Activated CD8-positive, alpha-beta T cell treated with anti-CD3 and anti-CD28 coated beads for 36 hours (primary cell): ENCODE measurements at regions not wholly inside any gene's neighbourhood (a gene's known extent, or its start where the extent isn't known, plus 50 kb on each side); places are given as distances from the start of the nearest gene placed in this dataset.

Experiments
- ATAC-seq: fragments of 200-7000 bp; cut with Tn5 transposase; one replicate; pipeline ENCODE4 v1.10.0; 2021; ENCODE audit warnings: mild to moderate bottlenecking, moderate library complexity
- CTCF ChIA-PET: fragments of 350-600 bp; sonication (Branson Sonifier 250); formaldehyde crosslinking; loops from one replicate; lab custom pipeline; 2021; ENCODE audit warnings: antibody characterized with exemption; lab: Charles Lee
- POLR2A ChIA-PET: fragments of 350-600 bp; sonication (Branson Sonifier 250); formaldehyde crosslinking; loops from one replicate; lab custom pipeline; 2021; ENCODE audit warnings: antibody characterized with exemption; lab: Charles Lee
- DNase-seq: peaks from one replicate; pipeline ENCODE4 v3.0.0-alpha.2; 2020
- H3K27ac Mint-ChIP-seq: one replicate; pipeline ENCODE4 v1.8.0; 2021; ENCODE audit warnings: mild to moderate bottlenecking, mixed read lengths
- H3K27me3 Mint-ChIP-seq: one replicate; pipeline ENCODE4 v1.8.0; 2021; ENCODE audit warnings: mixed read lengths
- H3K36me3 Mint-ChIP-seq: one replicate; pipeline ENCODE4 v1.8.0; 2021; ENCODE audit warnings: low read depth, mixed read lengths
- H3K4me1 Mint-ChIP-seq: one replicate; pipeline ENCODE4 v1.8.0; 2021; ENCODE audit warnings: low read depth, mixed read lengths
- H3K4me3 Mint-ChIP-seq: one replicate; pipeline ENCODE4 v1.8.0; 2021; ENCODE audit warnings: mild to moderate bottlenecking, moderate library complexity, mixed read lengths
- H3K9me3 Mint-ChIP-seq: one replicate; pipeline ENCODE4 v1.8.0; 2021; ENCODE audit warnings: mixed read lengths
- intact Hi-C: fragments of 100-400 bp; cut with micrococcal nuclease; formaldehyde crosslinking; loops from one replicate; pipeline ENCODE4 v1.10.0; 2022
- TF ChIP-seq, protein P1 (sequence below): fragments of 200-600 bp; IDR thresholded peaks from one replicate; pipeline ENCODE4 v1.8.0; 2022; ENCODE audit warnings: antibody characterized with exemption, mild to moderate bottlenecking

DNA sequence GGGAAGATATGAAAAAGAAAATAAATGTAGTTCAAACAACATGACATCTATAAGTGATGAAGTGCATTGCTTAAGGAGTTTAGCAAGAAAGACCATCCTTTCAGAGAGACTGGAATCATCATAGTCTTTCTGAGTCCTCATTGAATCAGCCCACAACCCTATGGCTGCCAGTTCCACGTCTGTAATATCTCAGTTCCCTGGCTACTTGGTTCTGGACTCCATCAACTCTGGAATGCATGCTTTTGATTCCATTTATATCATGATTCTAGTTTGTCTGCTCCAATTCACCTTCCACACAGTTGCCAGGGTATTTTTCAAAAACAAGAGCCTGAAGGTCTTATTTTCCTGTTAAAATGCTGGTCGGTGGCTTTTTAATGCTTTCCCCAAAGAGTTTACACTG lies 126.4 kb upstream of the MDFIC start:
- H3K9me3 Mint-ChIP-seq = no peaks in the 10 kb centered on the region
- intact Hi-C loops = loop anchor here (10.0 kb wide), 1 partner anchor 129 kb away; the partner anchor contains the start of gene MDFIC
- peaks cover 39% of the 10 kb centered on the region for H3K4me1 Mint-ChIP-seq
- ChIA-PET POLR2A (interaction anchor here (1.0 kb wide), 1 partner anchor 10 kb away, joined by 4 read pairs; no protein-coding TSS in a partner anchor), CTCF (no interaction called here)
- peak overlapping the region; percentile 4 for H3K27ac Mint-ChIP-seq
- no peak for ATAC-seq
- TF ChIP-seq, protein P1, sequence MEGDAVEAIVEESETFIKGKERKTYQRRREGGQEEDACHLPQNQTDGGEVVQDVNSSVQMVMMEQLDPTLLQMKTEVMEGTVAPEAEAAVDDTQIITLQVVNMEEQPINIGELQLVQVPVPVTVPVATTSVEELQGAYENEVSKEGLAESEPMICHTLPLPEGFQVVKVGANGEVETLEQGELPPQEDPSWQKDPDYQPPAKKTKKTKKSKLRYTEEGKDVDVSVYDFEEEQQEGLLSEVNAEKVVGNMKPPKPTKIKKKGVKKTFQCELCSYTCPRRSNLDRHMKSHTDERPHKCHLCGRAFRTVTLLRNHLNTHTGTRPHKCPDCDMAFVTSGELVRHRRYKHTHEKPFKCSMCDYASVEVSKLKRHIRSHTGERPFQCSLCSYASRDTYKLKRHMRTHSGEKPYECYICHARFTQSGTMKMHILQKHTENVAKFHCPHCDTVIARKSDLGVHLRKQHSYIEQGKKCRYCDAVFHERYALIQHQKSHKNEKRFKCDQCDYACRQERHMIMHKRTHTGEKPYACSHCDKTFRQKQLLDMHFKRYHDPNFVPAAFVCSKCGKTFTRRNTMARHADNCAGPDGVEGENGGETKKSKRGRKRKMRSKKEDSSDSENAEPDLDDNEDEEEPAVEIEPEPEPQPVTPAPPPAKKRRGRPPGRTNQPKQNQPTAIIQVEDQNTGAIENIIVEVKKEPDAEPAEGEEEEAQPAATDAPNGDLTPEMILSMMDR = no peak
- no peaks in the 10 kb centered on the region for H3K36me3 Mint-ChIP-seq
- no peak overlapping the region for H3K4me3 Mint-ChIP-seq
- DNase-seq = no peak
- peaks cover 14% of the 10 kb centered on the region for H3K27me3 Mint-ChIP-seq

DNA sequence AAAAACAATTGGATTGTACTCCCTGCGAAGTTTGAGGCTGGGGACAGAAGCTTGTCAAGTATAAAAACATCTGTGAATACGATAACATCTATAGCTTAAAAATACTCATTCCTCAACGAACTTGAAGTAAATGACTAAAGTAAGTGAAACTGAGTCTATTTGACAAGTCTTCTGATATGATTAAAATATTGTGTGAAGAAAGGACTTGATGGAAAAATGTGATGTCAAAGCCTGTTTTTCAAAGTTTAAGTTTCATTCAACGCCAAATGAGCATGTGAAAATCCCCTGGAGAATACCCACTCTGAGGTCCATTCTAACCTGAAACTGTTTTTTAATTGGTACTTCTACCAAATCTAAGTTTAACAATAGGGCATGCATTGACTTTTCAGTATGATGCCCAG lies 122.3 kb upstream of the MDFIC start:
- Mint-ChIP-seq H3K9me3 (no peaks in the 10 kb centered on the region), H3K4me3 (no peak overlapping the region), H3K27me3 (peaks cover 12% of the 10 kb centered on the region), H3K4me1 (peaks cover 40% of the 10 kb centered on the region), H3K27ac (peak overlapping the region; percentile 93), H3K36me3 (no peaks in the 10 kb centered on the region)
- peak; percentile 68 for ATAC-seq
- ChIA-PET CTCF (interaction anchor here (0.8 to 1.0 kb wide), 2 partner anchors 11 to 24 kb away, joined by 3 read pairs; no protein-coding TSS in a partner anchor), POLR2A (interaction anchor here (0.7 to 1.2 kb wide), 2 partner anchors 87 to 124 kb away, joined by 3 to 4 read pairs; no protein-coding TSS in a partner anchor)
- DNase-seq = peak; percentile 23
- TF ChIP-seq, protein P1 = no peak
- intact Hi-C loops = loop anchor here (10.0 kb wide), 1 partner anchor 125 kb away; the partner anchor contains the start of gene MDFIC

GRCh38 chr7:114802632-114803031 lies 119.3 kb upstream of the MDFIC start:
- Mint-ChIP-seq H3K4me1 (peaks cover 30% of the 10 kb centered on the region), H3K4me3 (no peak overlapping the region), H3K9me3 (no peaks in the 10 kb centered on the region), H3K27me3 (no peaks in the 10 kb centered on the region), H3K27ac (peak overlapping the region; percentile 93), H3K36me3 (no peaks in the 10 kb centered on the region)
- TF ChIP-seq, protein P1 = no peak
- ATAC-seq (peak; percentile 77), DNase-seq (no peak)
- POLR2A ChIA-PET = no interaction called here
- CTCF ChIA-PET = no interaction called here
- intact Hi-C loops = no loop called here

DNA sequence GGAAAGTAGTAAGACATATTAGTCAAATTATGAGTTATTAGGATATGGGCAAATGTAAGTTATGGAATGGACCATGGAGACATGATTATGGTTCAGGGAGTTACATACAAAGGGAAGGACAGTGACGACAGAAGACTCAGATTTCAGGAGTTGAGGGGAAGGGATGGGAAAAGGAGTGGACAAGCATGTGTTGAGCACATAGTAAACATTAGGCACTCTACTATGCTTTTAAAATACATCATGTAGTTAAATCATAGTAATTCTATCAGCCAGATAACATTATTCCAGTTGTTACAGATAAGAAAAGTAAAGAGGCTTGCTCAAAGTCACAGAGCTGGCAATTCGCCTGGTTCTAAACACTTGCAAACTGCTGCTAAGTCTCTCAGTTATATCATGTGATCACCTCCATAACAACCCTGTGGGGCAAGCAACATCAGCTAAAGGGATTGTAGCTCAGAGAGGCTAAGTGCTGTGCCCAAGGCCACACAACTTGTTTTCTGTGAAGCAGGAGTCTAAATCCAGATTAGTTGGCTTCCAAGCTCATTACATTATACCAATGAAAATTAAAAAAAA lies 115.2 kb upstream of the MDFIC start:
- Mint-ChIP-seq H3K4me3 (no peak overlapping the region), H3K9me3 (no peaks in the 10 kb centered on the region), H3K4me1 (peaks cover 11% of the 10 kb centered on the region), H3K36me3 (no peaks in the 10 kb centered on the region), H3K27me3 (peaks cover 3% of the 10 kb centered on the region), H3K27ac (no peak overlapping the region)
- POLR2A ChIA-PET = interaction anchor here (1.8 kb wide), 1 partner anchor 116 kb away, joined by 4 read pairs; no protein-coding TSS in a partner anchor
- CTCF ChIA-PET = no interaction called here
- DNase-seq (no peak), ATAC-seq (no peak)
- TF ChIP-seq, protein P1 = no peak
- intact Hi-C loops = no loop called here

GRCh38 chr7:114812570-114812969 lies 109.3 kb upstream of the MDFIC start:
- ATAC-seq (no peak), DNase-seq (no peak)
- ChIA-PET CTCF (no interaction called here), POLR2A (no interaction called here)
- H3K9me3 Mint-ChIP-seq = peaks cover 3% of the 10 kb centered on the region
- no peak overlapping the region for H3K27ac Mint-ChIP-seq
- H3K36me3 Mint-ChIP-seq = no peaks in the 10 kb centered on the region
- intact Hi-C loops = no loop called here
- peaks cover 18% of the 10 kb centered on the region for H3K4me1 Mint-ChIP-seq
- H3K27me3 Mint-ChIP-seq = peaks cover 3% of the 10 kb centered on the region
- no peak overlapping the region for H3K4me3 Mint-ChIP-seq
- TF ChIP-seq, protein P1 = no peak
